NCI-H748 treated with DMSO at 0.1 percent for 48 hours (cell line): ENCODE measurements at regions not wholly inside any gene's neighbourhood (a gene's known extent, or its start where the extent isn't known, plus 50 kb on each side); places are given as distances from the start of the nearest gene placed in this dataset.
"Not testable (repeated sequence)": the region's sequence is repeated elsewhere in the genome, so short reads cannot be mapped to it uniquely, and the experiment has no call there.

Source experiments
- DNase-seq: peaks from one replicate; lab custom pipeline; 2025; lab: John Stamatoyannopoulos, UW

DNA sequence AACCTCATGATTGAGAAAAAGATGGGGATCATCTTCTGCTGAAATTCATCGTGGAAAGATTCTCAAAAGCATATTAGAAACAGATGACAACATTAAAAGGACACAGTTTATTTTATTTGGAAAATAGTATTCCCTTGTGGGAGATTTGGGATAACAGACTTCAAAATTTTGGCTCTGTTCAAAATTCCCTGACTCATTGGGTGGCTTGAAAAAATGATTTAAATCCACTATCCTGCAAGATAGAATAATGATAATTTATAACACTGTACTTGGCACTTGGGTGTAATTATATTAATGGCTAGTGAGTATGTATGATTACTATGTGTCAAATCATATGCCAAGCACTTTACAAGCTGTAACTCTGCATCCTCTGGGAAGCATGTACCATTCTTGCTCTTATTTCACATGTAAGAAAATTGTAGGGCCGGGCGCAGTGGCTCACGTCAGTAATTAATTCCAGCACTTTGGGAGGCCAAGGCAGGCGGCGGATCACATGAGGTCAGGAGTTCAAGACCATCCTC is 128.8 kb downstream of the LMNTD1 start:
- DNase-seq, result no peak

DNA sequence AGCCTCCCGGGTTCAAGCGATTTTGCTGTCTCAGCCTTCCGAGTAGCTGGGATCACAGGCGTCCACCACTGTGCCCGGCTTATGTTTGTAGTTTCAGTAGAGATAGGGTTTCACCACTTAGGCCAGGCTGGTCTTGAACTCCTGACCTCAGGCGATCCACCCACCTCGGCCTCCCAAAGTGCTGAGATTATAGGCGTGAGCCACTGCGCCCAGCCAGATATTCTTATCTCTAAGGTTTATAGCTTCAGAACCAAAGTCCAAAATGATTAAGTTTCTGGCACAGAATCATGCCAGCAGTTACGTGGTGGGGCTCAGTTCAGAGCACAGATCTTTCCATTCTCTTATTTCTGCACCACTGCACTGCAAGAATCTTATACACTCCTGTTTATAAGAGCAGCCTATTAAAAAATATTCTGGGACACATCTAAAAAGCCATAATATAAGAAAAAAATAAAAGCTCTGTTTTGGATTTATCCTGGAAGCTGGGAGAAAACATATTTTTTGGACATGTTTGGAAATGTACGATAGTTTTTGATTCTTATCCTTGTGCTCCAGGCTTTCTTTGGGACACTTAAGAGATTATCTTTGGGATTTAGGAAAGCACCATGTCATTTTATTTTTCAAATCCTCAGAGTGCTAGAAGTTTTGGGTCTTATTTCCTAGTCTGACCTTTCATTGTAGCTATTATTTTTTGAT is 129.6 kb downstream of the LMNTD1 start:
- no peak for DNase-seq

DNA sequence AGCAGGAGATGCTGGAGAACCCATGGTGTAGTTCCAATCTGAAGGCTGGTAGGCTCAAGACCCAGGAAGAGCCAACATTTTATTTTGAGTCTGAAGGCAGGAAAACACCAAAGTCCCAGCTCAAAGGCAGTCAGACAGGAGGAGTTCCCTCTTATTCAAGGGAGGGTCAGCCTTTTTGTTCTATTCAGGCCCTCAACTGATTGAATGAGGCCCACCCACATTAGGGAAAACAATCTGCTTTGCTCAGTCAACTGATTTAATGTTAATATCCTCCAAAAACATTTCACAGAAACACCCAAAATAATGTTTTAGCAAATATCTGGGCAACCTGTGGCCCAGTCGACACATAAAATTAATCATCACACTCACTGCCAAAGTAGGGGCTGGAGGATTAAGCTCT is 130.8 kb downstream of the LMNTD1 start:
- DNase-seq, result no peak

DNA sequence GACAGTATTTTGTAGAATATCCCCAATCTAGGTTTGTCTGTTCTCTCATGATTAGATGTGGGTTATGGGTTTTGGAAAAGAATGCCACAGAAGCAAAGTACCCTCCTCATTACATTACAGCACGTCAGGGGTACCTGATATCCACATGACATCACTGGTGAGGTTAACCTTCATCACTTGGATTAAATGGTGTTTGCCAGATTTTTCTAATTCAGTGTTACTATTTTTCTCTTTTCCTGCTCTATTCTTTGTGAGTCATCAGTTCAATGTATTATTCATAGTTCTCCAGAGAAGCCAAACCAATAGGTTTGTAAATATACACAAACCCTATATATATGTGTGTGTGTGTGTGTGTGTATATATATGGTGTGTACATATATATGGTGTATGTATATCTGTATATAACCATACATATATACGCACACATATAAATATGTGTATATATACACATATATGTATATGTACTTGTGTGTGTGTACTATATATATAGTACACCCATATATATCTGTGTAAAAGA is 131.4 kb downstream of the LMNTD1 start:
- no peak for DNase-seq

DNA sequence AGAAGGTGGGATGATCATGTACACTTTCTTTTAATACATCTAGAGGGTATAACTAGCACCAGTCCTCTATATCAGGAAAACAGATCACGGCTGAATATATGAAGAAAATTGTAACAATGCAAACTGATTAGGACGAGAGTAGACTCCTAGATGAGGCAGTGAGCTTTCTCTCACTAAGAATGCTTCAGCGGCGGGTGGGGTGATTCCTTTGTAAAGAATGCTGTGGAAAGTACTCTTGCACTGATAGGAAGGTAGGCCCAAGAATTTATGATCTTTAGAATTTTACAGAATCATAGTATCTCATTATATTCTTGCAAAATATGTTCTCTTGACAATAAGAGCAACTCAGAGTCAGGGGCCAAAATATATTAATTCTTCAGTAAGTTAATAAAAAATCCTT is 133.0 kb downstream of the LMNTD1 start:
- no peak for DNase-seq

DNA sequence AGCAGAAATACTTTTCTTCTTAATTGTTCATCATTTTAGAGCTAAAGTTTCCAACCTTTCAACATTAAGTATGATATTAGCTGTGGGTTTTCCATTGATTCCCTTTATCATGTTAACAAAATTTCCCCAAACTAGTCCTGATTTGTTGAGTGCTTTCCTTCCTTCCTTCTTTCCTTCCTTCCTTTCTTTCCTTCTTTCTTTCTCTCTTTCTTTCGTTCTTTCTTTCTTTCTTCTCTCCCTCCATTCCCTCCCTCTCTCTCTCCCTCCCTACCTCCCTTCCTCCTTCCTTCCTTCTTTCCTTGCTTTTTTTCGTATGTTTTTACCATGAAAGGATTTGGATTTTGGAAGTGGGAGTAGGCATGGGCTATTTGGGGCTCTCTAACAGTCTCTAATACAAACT is 133.5 kb downstream of the LMNTD1 start:
- DNase-seq, result no peak

DNA sequence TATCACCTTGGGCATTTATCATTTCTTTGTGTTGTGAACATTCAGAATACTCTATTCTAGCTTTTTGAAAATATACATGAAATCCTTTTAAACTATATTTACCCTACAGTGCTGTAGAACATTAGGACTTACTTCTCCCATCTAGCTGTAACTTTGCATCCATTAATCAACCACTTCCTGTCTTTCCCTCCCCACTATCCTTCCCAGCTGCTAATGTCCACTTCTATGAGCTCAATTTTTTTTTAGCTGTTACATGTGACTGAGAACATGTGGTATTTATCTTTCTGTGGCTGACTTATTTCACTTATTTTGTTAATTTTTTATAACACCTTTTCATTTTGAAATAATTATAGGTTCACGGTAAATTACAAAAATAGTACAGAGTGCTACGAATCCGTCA is 136.0 kb downstream of the LMNTD1 start:
- no peak for DNase-seq

DNA sequence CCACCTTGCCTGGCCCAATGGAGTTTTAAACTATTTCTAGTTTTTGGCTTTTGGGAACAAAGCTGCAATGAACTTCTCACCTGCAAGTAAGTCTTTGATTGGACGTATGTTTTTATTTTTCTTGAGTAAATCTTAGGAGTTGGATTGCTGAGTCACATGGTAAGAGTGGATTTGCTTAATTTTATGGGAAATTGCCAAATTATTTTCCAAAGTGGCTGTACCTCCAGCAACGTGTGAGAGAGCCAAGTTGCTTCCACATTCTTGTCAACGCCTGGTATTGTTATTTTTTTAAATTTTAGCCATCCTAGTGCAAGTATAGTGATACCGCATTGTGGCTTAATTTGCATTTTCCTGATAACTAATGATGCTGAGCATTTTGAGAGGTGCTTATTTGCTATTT is 136.6 kb downstream of the LMNTD1 start:
- DNase-seq, result no peak

DNA sequence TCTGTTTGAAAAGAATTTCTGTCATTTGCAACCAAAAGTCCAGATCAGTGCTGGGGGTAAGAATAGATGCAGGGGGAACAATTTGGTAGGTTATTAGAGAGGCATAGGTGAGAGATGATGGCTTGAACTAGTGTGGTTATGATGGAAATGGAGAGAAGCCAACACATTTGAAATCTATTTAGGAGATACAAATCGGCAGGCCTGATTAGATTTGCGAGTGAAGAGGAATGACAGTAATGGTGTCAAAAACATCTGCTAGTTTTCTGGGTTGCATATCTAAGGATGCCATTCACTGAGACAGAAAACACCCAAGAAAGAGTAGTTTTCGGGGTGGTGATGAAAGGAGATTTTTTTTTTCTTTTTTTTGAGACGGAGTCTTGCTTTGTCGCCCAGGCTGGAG is 138.1 kb downstream of the LMNTD1 start:
- DNase-seq, result no peak

DNA sequence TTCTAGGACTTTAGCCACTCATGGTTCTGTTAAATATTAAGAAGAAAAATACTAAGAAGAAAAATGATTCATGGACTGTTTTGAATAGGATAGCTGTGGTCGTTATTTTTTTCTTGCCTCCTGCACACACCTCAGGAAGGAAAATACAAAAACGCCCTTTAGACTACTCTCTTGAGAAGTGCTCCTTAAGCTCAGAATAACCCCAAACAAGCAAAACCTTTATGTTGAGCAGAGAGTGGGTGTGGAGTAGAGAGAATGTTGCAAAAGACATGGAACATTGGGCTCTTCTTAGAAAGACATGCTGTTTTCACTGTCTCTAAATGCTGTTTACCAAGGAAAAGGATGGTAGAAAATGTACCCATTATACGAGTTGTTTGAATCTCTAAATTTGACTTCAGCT is 140.3 kb downstream of the LMNTD1 start:
- DNase-seq, result no peak

DNA sequence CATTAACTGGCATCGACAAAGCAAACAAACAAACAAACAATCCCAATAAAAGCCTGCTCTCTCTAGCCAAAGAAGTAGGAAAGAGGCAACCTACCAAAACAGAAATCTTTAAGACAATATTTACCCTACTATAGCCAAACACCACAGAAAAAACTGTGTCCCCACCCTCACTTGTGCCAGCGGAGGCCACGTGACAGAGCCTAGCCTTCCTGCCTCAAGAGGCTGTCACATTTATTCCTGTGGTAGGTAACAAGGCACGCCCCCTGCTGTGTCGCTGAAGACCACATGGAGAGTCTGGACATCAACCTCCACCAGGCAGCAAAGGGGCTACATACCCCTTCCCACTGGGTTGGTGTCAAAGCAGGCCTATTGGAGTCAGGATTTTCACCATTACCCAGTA is 148.1 kb downstream of the LMNTD1 start:
- DNase-seq, result no peak

DNA sequence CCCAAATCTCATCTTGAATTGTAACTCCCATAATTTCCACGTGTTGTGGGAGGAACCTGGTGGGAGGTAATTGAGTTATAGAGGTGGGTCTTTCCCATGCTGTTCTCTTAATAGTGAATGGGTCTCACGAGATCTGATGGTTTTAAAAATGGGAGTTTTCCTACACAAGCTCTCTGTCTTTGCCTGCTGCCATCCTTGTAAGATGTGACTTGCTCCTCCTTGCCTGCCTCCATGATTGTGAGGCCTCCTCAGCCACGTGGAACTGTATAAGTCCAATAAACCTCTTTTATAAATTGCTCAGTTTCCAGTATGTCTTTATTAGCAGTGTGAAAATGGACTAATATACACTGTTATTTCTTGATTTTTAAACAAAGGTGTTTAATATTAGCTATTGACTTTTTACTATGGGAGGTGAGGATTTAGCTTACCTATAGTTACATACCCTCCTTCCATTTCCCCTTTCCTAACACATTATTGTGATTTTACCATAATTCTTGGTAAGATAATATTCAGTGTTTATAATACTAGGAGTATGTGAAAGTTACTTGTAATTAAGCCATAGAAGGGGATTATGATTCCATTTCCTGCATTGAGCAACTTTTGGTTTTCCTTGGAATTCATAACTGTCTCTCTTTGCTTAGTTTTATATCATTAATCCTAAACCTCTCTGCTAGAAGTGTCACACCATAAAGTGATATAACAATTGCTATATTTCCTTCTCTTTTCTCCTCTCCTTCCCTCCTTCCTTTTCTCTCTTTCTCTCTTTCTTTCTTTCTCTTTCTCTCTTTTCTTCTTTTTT is 151.0 kb upstream of the KRAS start:
- DNase-seq, result no peak

DNA sequence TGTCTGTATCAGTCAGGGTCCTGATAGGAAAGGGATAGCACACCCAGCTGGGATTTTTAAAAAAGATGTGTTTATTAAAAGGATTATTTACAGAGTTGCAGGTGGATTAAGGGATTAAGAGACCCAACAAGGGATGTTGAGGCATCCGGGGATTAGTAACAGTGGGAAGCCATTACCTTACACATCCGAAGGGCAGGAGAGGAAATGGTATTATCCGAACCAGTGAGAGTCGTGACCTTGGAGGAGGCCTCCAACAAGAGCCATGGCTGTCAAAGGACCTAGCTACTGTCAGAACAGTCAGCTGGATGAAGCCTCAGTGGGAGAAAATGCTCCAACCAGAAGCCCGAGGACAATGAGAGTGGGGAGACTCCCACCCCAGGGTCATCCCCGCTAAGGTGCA is 146.3 kb upstream of the KRAS start:
- no peak for DNase-seq

DNA sequence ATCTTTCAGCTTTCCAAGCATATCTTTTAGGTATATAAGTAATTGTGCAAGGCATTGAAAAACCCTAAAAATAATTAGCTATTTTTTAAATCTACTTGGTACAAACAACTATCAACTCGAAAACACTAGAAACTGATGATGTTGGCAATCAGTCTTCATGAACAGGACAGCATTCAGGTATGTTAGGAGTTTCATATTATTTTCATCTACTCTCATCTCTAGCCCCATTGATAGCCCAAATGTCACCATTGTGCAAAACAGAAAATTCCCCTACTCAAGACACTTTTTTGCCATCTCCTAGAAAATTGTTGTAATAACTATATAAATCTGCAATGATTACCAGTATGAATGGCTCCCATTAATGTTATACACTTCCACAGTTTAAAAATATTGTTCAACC is 144.5 kb upstream of the KRAS start:
- no peak for DNase-seq

DNA sequence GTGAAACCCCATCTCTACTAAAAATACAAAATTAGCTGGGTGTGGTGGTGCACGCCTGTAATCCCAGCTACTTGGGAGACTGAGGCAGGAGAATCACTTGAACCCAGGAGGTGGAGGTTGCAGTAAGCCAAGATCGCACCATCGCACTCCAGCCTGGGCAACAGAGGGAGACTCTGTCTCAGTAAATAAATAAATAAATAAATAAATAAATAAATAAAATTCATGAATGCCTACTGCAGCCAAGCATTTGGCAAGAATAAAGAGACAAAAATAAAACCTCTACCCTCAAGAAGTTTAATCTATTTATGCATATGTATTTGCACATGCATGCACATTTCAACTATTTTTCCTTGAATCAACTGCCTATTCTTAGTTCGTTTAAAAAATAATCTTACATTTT is 144.0 kb upstream of the KRAS start:
- not testable (repeated sequence) for DNase-seq

DNA sequence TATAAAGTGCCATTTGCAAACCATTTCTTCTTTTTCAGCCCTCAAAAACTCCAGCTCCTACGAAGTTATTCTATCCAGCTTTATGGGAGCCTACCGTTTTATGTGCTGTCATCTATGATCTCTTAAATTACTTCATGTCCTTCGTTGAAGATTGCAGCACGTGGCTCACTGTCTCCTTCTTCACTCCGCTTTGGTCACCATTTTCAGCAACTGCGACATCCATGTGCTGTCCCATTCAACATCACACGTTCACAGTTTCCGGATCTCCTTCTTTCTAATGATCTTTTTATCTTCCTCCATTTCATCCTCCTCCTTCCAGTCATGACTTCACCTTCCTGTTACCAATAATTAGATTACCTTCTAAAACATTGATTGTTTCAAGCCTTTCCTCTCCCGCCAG is 143.3 kb upstream of the KRAS start:
- DNase-seq, result no peak

DNA sequence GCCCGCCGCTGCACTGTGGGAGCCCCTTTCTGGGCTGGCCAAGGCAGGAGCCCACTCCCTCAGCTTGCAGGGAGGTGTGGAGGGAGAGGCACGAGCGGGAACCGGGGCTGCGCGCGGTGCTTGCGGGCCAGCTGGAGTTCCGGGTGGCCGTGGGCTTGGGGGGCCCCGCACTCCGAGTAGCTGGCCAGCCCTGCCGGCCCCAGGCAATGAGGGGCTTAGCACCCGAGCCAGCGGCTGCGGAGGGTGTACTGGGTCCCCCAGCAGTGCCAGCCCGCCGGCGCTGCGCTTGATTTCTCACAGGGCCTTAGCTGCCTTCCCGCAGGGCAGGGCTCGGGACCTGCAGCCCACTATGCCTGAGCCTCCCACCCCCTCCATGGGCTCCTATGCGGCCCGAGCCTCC is 140.6 kb upstream of the KRAS start:
- not testable (repeated sequence) for DNase-seq

DNA sequence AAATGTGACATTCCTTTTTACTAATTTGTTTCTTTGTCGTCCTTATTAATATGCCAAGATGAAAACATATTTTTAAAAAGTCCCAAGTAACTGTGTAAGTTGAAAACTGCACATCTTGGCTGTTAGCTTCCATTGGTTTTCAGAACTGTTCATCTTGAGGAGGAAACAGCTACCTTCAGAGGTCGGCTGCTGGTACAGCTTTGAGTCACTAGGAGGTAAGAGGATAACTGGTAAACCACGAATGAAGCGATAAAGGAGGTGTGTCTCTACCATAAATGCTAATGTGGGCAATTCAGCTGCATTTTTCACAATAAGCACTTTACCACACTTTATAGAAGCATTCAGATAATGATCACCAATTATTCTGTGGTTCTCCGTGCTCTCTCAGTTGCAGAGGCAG is 137.5 kb upstream of the KRAS start:
- no peak for DNase-seq

DNA sequence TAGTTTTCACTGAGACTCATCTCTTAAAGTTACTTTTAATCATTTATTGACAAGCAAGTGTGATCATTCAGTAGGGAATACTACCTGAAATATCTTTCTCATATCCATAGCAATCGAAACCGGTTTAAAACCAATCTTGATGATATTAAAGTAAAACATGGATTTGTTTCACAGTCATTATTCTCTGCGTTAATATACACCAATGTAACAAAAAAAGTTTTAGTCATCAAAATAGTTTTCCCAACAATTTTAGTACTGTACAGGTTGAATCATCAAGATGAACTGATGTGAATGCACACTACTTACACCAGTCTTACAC is 137.0 kb upstream of the KRAS start:
- no peak for DNase-seq

DNA sequence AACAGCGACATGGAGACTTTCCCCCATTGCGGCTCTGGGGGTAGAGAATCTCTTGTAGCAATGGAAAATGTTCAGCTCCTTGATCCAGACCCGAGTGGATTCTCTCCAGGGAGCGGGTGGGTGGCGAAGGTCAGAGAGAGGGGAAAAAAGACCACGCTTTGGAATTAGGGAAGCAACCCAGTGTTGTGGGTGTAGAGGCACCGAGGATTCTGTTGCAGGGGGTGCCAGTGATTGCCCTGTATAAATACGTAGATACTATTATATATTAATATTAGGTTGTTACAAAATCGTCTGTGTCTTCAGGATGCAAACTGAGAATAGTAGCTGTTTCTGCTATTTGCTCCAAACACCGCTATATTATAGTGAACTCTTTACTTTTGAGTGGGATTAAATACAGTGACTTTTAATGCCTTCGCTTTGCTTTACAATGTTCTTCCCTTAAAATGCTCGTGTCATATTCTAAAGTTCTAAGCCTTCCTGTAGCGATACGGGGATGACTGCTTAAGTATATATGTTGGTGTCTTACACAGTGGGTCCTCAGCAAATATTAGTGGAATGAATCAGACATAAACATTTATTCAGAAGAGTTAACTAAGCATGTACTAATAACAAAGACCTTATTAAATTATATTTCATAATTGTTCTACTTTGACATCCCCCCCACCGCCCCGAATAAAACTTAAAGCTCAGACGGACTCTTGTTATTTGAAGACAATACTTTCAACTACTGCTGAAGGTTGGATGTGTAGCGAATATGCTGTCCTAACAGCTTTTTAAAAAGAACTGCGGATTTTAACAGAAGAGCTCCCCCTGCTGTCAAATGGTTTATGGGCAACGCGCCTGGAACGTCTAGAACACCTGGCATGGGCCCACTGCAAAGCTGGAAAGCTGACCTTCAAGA is 136.4 kb upstream of the KRAS start:
- DNase-seq, result peak; percentile 47

DNA sequence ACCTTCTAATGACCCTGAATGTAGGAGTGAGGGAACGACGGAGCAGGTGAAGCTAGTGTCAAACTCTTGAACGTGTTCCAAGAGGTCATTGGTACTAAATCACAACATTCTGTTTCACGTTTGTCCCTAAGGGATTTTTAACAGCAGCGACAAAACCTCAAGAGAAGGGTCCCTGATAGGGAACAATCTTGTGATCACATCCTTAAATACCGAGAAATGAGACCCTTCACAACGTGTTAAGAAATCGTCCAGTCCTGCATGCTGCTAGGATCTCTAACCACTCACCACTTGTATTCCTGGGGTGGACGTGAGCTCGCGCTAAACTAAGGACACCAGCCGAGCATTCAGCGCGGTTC is 134.1 kb upstream of the KRAS start:
- DNase-seq, result no peak

DNA sequence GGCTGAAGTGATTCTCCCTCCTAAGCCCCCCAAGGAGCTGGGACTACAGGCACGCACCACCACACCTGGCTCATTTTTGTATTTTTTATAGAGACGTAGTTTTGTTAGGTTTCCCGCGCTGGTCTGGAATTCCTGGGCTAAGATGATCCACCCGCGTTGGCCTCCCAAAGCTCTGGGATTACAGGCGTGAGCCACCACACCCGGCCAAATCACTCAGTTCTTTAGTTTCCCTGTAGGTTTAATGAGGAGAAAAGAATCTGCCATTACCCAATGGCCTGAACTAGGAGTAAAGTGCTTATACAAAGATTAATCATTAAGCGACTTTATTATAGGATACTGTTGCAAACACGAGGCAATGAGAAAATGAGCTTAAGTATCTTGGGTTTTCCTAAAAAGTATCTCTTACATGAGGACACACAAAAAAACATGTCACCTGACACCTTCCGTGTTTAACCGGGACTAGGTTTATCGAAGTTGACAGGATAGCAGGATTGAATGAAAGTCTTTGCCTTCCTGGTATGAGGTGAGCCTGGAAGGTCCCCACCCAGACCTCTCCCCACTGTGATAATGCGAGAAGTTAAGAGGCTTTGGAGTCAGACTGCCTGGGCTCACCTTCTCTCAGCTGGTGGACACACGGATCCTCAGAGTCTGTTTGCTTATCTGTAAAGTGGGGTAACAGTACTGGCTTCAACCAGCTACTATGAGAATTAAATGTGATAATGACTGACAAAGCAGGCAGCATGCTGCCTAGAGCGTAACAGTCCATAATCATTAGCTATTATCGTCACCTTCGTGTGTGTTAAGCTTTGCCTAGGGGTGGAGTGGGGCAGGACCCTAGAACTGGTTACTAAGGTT is 133.5 kb upstream of the KRAS start:
- DNase-seq, result peak; percentile 15
